Psoas muscle (tissue), 7 donors: ENCODE measurements at regions not wholly inside any gene's neighbourhood (a gene's known extent, or its start where the extent isn't known, plus 50 kb on each side); places are given as distances from the start of the nearest gene placed in this dataset.

Source experiments
- ATAC-seq, 4 donors: fragments of 200-7000 bp; cut with Tn5 transposase; one replicate each; pipeline ENCODE4 v1.9.1; 2020; ENCODE audit warnings: moderate library complexity in 3 of 4, mild to moderate bottlenecking in 2 of 4
- DNase-seq, 2 donors: peaks; one replicate each; pipeline ENCODE4 v3.0.0-alpha.2; 2020
- H3K27ac ChIP-seq: fragments of 200-600 bp; one replicate; pipeline ENCODE4 v1.8.0; 2022
- H3K27me3 ChIP-seq, 3 donors: fragments of 200-600 bp in 1 of 3; one replicate each; pipeline versions ENCODE4 v1.6.1 to v1.8.0; 2013 to 2022; ENCODE audit warnings: low read length in 2 of 3, mild to moderate bottlenecking in 2 of 3, moderate library complexity in 1 of 3; ENCODE audit not compliant: insufficient read depth in 3 of 3
- H3K36me3 ChIP-seq, 2 donors: fragments of 200-600 bp in 1 of 2; one replicate each; pipeline versions ENCODE4 v1.6.1 to v1.8.0; 2013 to 2022; ENCODE audit warnings: low read depth in 1 of 2, mild to moderate bottlenecking in 1 of 2, moderate library complexity in 1 of 2; ENCODE audit not compliant: insufficient read depth in 1 of 2
- H3K4me1 ChIP-seq: fragments of 200-600 bp; one replicate; pipeline ENCODE4 v1.8.0; 2022
- H3K4me3 ChIP-seq: fragments of 200-600 bp; one replicate; pipeline ENCODE4 v1.8.0; 2022; ENCODE audit warnings: mild to moderate bottlenecking
- H3K9me3 ChIP-seq: fragments of 200-600 bp; one replicate; pipeline ENCODE4 v1.8.0; 2022
- WGBS, 3 donors: extraction: QIAGEN DNeasy Blood & Tissue Kit; methylation state at CpG; one replicate each; pipeline versions ENCODE4 v1.1.6 to v1.1.7; 2013; 5-methylcytosine and 5-hydroxymethylcytosine counted together
- intact Hi-C, 2 donors: fragments of 100-400 bp; cut with DNase I; formaldehyde crosslinking; loops; one replicate each; pipeline versions ENCODE4 v1.11.0 to v1.14.2; 2022
- TF ChIP-seq, protein P1 (sequence below): fragments of 200-600 bp; IDR thresholded peaks from one replicate; pipeline ENCODE4 v1.8.0; 2022; ENCODE audit warnings: antibody characterized with exemption
- donor health status: healthy with polysubstance abuse.
- donor health status: DM: no; HTN: no; CAD: no; lungs with moderate emphysema.
- donor health status: Bipolar disorder and iron deficiency.
- donor health status: healthy.
- donor health status: DM: yes; HTN: yes; CAD: no.
- donor health status: DM: no; HTN: no; CAD: no.
- donor health status: DM: yes; HTN: yes; CAD: no.

DNA sequence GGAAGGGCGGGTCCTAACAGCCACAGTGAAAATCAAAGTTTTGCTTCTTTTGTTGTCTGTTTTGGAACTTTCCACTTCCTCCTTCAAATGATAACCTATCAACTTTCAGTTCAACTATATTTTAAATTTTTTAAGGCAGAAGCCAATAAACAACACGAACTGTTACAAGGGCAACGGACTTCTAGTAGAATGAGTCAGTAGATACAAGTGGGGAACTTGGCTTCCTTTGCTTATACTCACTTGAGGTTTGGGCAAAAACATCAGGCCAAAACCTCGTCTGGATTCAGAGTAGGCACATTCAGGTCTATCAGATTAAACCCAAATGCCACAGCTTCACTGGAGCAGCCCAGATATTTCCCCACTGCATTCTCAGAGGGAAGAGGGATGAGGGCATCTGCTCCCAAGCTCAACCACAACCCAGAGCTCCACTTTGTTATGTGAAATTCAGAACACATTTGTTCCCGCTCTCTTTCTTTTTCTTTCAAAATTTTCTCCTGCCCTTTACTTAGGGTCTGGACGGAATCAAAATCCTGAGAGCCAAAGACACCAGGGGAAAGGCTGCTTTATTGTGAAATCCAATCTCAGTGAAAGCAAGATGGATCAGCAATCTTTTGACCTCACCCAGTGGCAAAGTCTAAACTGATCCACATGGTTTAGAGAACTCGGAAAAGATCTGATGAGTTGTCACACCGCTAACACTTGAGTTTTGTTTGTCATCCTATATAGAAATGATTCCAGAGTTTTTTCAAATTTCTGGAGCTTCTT lies 152.5 kb upstream of the BTG1 start:
- intact Hi-C loops: no loop called here

DNA sequence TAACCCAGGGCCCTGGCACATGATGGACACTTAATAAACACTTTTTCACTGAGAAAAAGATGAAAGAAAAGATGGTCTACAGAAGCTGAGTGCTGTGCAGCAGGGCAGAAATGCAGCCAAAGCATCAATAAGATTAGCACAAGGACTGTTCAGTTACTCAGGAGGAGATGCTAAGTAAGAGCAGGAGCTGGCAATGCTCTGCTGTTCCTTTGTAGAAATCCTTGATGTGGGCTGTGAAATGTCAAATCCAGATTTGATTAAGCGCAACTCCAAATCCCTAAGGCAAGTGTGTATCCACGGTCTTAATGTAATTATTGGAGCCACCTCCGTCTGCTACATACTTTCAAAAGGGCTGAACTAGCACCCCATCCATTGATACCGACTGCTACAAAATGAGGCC lies 151.8 kb upstream of the BTG1 start:
- ATAC-seq: no peak
- 46 to 60% (median 53%) methylated on average over 4 of the region's 4 CpGs for WGBS, 3 donors
- H3K4me3 ChIP-seq: no peak overlapping the region
- no peak overlapping the region for H3K27ac ChIP-seq
- TF ChIP-seq, protein P1, sequence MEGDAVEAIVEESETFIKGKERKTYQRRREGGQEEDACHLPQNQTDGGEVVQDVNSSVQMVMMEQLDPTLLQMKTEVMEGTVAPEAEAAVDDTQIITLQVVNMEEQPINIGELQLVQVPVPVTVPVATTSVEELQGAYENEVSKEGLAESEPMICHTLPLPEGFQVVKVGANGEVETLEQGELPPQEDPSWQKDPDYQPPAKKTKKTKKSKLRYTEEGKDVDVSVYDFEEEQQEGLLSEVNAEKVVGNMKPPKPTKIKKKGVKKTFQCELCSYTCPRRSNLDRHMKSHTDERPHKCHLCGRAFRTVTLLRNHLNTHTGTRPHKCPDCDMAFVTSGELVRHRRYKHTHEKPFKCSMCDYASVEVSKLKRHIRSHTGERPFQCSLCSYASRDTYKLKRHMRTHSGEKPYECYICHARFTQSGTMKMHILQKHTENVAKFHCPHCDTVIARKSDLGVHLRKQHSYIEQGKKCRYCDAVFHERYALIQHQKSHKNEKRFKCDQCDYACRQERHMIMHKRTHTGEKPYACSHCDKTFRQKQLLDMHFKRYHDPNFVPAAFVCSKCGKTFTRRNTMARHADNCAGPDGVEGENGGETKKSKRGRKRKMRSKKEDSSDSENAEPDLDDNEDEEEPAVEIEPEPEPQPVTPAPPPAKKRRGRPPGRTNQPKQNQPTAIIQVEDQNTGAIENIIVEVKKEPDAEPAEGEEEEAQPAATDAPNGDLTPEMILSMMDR: no peak
- DNase-seq: no peak
- intact Hi-C loops: no loop called here
- H3K4me1 ChIP-seq: peaks cover 4% of the 10 kb centered on the region
- H3K36me3 ChIP-seq: no peaks in the 10 kb centered on the region
- H3K9me3 ChIP-seq: no peaks in the 10 kb centered on the region
- no peaks in the 10 kb centered on the region for H3K27me3 ChIP-seq

More for the DNA sequence above, 152.5 kb upstream of the BTG1 start:
- Histone ChIP-seq H3K9me3 (no peaks in the 10 kb centered on the region), H3K4me3 (no peak overlapping the region), H3K36me3 (no peaks in the 10 kb centered on the region), H3K27me3 (no peaks in the 10 kb centered on the region), H3K27ac (no peak overlapping the region), H3K4me1 (peaks cover 4% of the 10 kb centered on the region)
- no peak for DNase-seq
- TF ChIP-seq, protein P1: no peak
- WGBS, 3 donors: 45 to 64% (median 51%) methylated on average over 8 of the region's 8 CpGs
- peak in 2 of 4 donors; percentile 55 to 61 for ATAC-seq

DNA sequence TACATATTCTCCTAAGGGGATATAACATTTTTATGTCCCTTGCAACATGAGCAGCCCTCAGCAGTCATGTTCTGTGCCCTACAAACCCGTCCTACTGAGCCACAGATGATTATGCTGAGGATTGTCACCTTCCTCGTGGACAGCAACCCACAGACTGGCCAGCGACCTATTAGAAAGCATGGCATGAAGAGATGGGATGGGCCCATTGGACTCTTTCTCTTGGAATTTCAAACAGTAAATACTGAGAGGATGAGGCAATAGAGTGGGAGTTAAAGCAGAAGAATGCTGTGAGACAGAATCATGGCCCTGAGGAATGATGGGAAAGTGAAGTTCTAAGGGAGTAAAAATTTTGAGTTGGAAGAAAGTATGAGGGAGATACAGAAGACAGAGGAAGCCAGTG lies 149.9 kb upstream of the BTG1 start:
- peaks cover 4% of the 10 kb centered on the region for H3K4me1 ChIP-seq
- H3K36me3 ChIP-seq: no peaks in the 10 kb centered on the region
- H3K4me3 ChIP-seq: no peak overlapping the region
- TF ChIP-seq, protein P1: no peak
- H3K27ac ChIP-seq: no peak overlapping the region
- H3K9me3 ChIP-seq: no peaks in the 10 kb centered on the region
- no peak for DNase-seq
- 73 to 85% (median 78%) methylated on average over 3 of the region's 3 CpGs for WGBS, 3 donors
- intact Hi-C loops: no loop called here
- ATAC-seq: no peak
- no peaks in the 10 kb centered on the region for H3K27me3 ChIP-seq

DNA sequence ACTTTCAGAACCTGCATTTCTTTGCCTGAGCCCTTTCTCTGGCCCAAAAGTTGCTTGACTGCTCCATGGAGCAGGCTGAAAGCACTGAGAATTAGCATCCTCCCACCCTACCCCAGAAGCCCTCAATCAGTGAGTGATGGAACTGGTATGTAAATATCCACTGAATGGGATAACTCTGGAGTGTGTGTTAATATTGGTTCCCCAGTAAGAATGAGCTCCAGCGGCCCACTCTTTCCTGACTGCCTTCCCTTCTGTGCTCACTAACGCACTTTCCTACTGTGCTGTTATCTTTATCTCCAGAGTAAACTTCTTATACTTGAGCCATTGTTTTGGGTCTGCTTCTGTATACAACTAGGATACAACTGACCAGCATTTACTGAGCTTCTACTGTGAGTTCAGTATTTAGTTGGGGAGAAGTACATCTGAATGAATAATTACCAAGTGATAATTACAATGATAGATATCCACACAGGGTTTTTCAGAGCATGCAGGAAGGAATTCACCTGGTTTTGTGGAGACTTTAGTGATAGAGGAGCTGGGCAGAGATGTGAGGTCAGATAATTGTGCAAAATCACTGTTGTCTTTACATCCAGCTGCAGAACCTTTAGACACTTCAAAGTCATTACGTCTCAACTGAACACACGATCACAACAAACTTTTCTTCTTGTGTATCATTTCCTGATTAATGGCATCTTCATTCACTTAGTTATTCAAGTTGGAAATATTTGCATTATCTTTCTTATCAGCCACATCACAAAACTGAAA lies 149.2 kb upstream of the BTG1 start:
- ATAC-seq (no peak), DNase-seq (no peak)
- Histone ChIP-seq H3K27me3 (no peaks in the 10 kb centered on the region), H3K4me1 (peaks cover 4% of the 10 kb centered on the region), H3K4me3 (no peak overlapping the region), H3K9me3 (no peaks in the 10 kb centered on the region), H3K27ac (no peak overlapping the region), H3K36me3 (no peaks in the 10 kb centered on the region)
- TF ChIP-seq, protein P1: no peak
- intact Hi-C loops: no loop called here
- WGBS, 3 donors: 83 to 93% (median 88%) methylated on average over 4 of the region's 4 CpGs
